KMS-11 (cell line): ENCODE measurements at regions not wholly inside any gene's neighbourhood (a gene's known extent, or its start where the extent isn't known, plus 50 kb on each side); places are given as distances from the start of the nearest gene placed in this dataset.

Source experiments
- H2AFZ ChIP-seq: fragments of 200-600 bp; sonication (generic); 2 replicates; pipeline ENCODE4 v1.6.1; 2016; ENCODE audit warnings: antibody characterized with exemption, mixed run types, low read depth
- H3K27ac ChIP-seq: fragments of 200-600 bp; sonication (generic); 2 replicates; pipeline ENCODE4 v1.6.1; 2016; ENCODE audit warnings: mild to moderate bottlenecking, mixed run types
- H3K27me3 ChIP-seq: fragments of 200-600 bp; sonication (generic); 2 replicates; pipeline ENCODE4 v1.6.1; 2017; ENCODE audit warnings: mild to moderate bottlenecking, low read depth, mixed run types, moderate library complexity; ENCODE audit not compliant: insufficient read depth
- H3K36me3 ChIP-seq: fragments of 200-600 bp; sonication (generic); 2 replicates; pipeline ENCODE4 v1.6.1; 2017; ENCODE audit warnings: mild to moderate bottlenecking, mixed run types; ENCODE audit not compliant: insufficient read depth
- H3K4me1 ChIP-seq: fragments of 200-600 bp; sonication (generic); 2 replicates; pipeline ENCODE4 v1.6.1; 2016; ENCODE audit warnings: mild to moderate bottlenecking, low read depth, mixed run types; ENCODE audit not compliant: poor library complexity, severe bottlenecking
- H3K4me2 ChIP-seq: fragments of 200-600 bp; sonication (generic); 2 replicates; pipeline ENCODE4 v1.7.0; 2016; ENCODE audit warnings: mild to moderate bottlenecking, mixed run types
- H3K4me3 ChIP-seq: fragments of 200-600 bp; sonication (generic); IDR thresholded peaks from 2 replicates; pipeline ENCODE4 v1.6.1; 2017; ENCODE audit warnings: low read depth, low read length, mixed read lengths; ENCODE audit not compliant: insufficient read depth
- H3K79me2 ChIP-seq: fragments of 200-600 bp; sonication (generic); 2 replicates; pipeline ENCODE4 v1.6.1; 2016; ENCODE audit warnings: low read depth, mixed run types; ENCODE audit not compliant: insufficient read depth
- H3K9ac ChIP-seq: fragments of 200-600 bp; sonication (generic); 2 replicates; pipeline ENCODE4 v1.6.1; 2016; ENCODE audit warnings: mild to moderate bottlenecking, mixed run types
- H4K20me1 ChIP-seq: fragments of 200-600 bp; sonication (generic); 2 replicates; pipeline ENCODE4 v1.6.1; 2016; ENCODE audit warnings: mild to moderate bottlenecking, mixed run types; ENCODE audit not compliant: insufficient read depth
- TF ChIP-seq, protein P1 (sequence below): fragments of 200-600 bp; sonication (generic); conservative IDR thresholded peaks from 2 replicates; pipeline ENCODE4 v1.6.1; 2017; ENCODE audit warnings: low read depth, mild to moderate bottlenecking, antibody characterized with exemption, low read length, moderate library complexity, mixed read lengths

DNA sequence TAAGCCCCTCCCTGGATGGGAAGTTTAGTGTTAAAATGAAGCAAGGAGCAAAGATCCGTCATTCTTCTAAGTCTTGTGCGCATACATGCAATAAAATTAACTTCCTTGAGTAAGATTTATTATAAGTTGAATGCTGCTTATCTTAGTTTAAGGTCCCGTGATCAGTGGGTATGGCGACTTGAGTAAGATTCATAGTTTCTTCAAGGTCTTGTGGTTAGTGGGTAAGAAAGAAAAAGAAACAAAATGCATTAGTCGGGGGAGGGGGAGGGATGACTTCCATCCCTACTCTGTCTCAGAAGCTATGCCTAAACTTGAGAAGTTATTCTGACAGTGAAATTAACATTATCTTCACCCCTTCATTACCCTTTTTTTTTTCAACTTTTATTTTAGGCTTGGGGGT, 127.3 kb upstream of the MAGEB16 start:
- Histone ChIP-seq H3K4me3 (no peak overlapping the region), H3K79me2 (no peaks in the 10 kb centered on the region), H3K27ac (no peak overlapping the region), H4K20me1 (no peaks in the 10 kb centered on the region), H3K27me3 (no peaks in the 10 kb centered on the region), H3K36me3 (no peaks in the 10 kb centered on the region), H3K9ac (no peak overlapping the region), H3K4me2 (no peak overlapping the region), H3K4me1 (no peaks in the 10 kb centered on the region), H2AFZ (no peak overlapping the region)
- TF ChIP-seq, protein P1, sequence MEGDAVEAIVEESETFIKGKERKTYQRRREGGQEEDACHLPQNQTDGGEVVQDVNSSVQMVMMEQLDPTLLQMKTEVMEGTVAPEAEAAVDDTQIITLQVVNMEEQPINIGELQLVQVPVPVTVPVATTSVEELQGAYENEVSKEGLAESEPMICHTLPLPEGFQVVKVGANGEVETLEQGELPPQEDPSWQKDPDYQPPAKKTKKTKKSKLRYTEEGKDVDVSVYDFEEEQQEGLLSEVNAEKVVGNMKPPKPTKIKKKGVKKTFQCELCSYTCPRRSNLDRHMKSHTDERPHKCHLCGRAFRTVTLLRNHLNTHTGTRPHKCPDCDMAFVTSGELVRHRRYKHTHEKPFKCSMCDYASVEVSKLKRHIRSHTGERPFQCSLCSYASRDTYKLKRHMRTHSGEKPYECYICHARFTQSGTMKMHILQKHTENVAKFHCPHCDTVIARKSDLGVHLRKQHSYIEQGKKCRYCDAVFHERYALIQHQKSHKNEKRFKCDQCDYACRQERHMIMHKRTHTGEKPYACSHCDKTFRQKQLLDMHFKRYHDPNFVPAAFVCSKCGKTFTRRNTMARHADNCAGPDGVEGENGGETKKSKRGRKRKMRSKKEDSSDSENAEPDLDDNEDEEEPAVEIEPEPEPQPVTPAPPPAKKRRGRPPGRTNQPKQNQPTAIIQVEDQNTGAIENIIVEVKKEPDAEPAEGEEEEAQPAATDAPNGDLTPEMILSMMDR = no peak

DNA sequence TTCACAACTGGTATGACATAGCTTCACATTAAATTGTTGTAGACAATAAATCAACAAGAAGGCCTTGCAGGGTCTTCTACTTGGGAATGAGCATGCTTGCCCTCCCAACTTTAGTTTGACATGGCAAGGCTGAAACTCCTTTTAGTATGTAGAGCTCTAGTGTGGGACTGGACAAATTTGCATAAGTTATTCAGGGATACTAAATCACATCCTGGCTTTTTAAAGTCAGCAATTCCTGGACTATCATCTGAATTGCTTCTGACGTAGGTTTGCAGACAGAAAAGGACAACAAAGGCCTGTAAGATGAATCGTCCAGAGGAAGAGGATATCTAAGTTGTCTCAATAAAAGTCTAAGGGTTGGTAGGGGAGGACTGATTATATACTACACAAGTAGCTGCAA, 123.0 kb upstream of the MAGEB16 start:
- Histone ChIP-seq H3K4me2 (no peak overlapping the region), H3K4me1 (no peaks in the 10 kb centered on the region), H3K27ac (no peak overlapping the region), H3K36me3 (no peaks in the 10 kb centered on the region), H3K4me3 (no peak overlapping the region), H3K79me2 (no peaks in the 10 kb centered on the region), H4K20me1 (no peaks in the 10 kb centered on the region), H3K27me3 (no peaks in the 10 kb centered on the region), H2AFZ (no peak overlapping the region), H3K9ac (no peak overlapping the region)
- TF ChIP-seq, protein P1 = no peak

DNA sequence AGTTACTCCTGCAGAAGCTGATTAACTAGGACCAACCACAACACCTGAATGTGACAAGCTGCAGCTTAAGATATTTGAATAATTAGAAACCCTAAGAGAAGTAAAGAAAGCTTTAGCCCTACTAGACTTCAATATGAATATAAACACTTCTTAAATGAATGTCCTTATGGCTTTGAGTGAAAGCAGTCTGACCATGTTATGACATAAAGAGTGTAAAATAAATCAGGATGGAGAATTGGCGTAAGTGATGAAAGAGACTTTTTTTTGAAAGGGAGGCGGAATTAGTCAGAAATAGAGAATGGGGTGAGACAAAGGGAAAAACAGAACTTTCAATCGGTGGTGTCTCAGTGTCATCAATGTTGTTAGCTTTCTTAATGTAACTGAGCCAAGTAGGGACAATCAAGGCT, 117.2 kb upstream of the MAGEB16 start:
- Histone ChIP-seq H4K20me1 (no peaks in the 10 kb centered on the region), H3K27ac (no peak overlapping the region), H3K4me1 (no peaks in the 10 kb centered on the region), H3K27me3 (no peaks in the 10 kb centered on the region), H3K9ac (no peak overlapping the region), H3K79me2 (no peaks in the 10 kb centered on the region), H2AFZ (no peak overlapping the region), H3K4me2 (no peak overlapping the region), H3K36me3 (no peaks in the 10 kb centered on the region), H3K4me3 (no peak overlapping the region)
- TF ChIP-seq, protein P1 = no peak

DNA sequence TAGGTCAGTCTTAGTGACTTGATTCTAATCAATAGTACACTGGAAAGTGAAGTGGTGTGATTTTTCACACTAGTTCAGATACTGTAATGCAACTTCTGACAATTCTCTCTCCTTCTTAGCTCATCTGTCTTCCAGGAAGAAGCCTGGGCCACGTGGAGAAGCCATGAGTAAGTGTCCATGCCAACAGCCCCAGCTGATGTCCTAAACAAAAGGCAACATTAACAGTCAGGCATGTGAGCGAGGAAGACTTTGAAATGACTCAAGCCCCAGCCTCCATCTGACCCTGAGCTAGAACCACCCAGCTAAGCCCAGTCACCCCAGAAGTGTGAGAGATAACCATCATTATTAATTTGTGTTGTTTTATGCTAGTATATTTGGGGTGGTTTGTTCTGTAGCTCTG, 115.7 kb upstream of the MAGEB16 start:
- H3K27ac ChIP-seq = no peak overlapping the region
- no peak overlapping the region for H3K4me2 ChIP-seq
- H3K27me3 ChIP-seq = no peaks in the 10 kb centered on the region
- no peaks in the 10 kb centered on the region for H3K4me1 ChIP-seq
- no peak overlapping the region for H3K9ac ChIP-seq
- H4K20me1 ChIP-seq = no peaks in the 10 kb centered on the region
- no peak overlapping the region for H2AFZ ChIP-seq
- TF ChIP-seq, protein P1 = no peak
- no peaks in the 10 kb centered on the region for H3K36me3 ChIP-seq
- H3K79me2 ChIP-seq = no peaks in the 10 kb centered on the region
- no peak overlapping the region for H3K4me3 ChIP-seq

DNA sequence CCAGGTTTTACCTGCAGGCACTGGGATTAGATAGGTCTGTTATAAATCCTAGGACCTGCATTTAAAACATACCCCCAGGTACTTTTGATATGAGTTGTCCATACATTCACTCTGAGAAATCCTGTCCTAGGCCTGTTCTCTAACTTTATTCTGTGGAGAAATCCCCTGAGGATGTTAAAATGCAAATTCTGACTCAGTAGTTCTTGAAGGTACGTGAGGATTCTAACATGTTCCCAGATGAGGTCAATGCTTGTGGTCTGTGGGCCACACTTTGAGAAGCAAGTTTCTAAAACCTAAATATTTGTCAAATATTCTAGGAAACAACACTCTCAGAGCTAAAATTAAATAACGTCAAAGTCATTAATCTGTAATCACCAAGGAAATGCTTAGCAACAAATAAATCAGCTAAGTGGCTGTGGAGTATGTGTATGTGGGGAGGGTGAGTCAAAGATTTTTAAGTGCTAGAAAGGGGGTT, 101.3 kb upstream of the MAGEB16 start:
- Histone ChIP-seq H3K4me1 (no peaks in the 10 kb centered on the region), H3K79me2 (no peaks in the 10 kb centered on the region), H3K4me3 (no peak overlapping the region), H4K20me1 (no peaks in the 10 kb centered on the region), H3K4me2 (no peak overlapping the region), H3K27ac (no peak overlapping the region), H3K36me3 (no peaks in the 10 kb centered on the region), H3K9ac (no peak overlapping the region), H2AFZ (no peak overlapping the region), H3K27me3 (no peaks in the 10 kb centered on the region)
- TF ChIP-seq, protein P1 = no peak
